ENCODE measurements at regions not wholly inside any gene's neighbourhood (a gene's known extent, or its start where the extent isn't known, plus 50 kb on each side); places are given as distances from the start of the nearest gene placed in this dataset.
A peak's percentile ranks its signal among the peaks of the same experiment; 100 is the strongest.

GRCh38 chr2:18703555-18703954 lies 114.2 kb upstream of the NT5C1B start:
- TF ChIP-seq CTCF (IDR thresholded peaks at IDR 0.05; ENCODE audit: control insufficient read depth, extremely low read depth, insufficient read depth): no peak
- no peak overlapping the region for H3K4me3 ChIP-seq (ENCODE audit: low read depth, low read length)
- DNase-seq (ENCODE audit: low read depth): no peak

- no peak for TF ChIP-seq CTCF (IDR thresholded peaks at IDR 0.05; ENCODE audit: control insufficient read depth, extremely low read depth, insufficient read depth)
- H3K4me3 ChIP-seq (ENCODE audit: low read depth, low read length): no peak overlapping the region
- DNase-seq (ENCODE audit: low read depth): no peak
Measured at GRCh38 chr2:18701981-18702380, 112.6 kb upstream of the NT5C1B start.

GRCh38 chr2:18701546-18701945 lies 112.2 kb upstream of the NT5C1B start:
- DNase-seq (ENCODE audit: low read depth): no peak
- no peak for TF ChIP-seq CTCF (IDR thresholded peaks at IDR 0.05; ENCODE audit: control insufficient read depth, extremely low read depth, insufficient read depth)
- no peak overlapping the region for H3K4me3 ChIP-seq (ENCODE audit: low read depth, low read length)

GRCh38 chr2:18690342-18690741 lies 101.0 kb upstream of the NT5C1B start:
- no peak overlapping the region for H3K4me3 ChIP-seq (ENCODE audit: low read depth, low read length)
- TF ChIP-seq CTCF (IDR thresholded peaks at IDR 0.05; ENCODE audit: control insufficient read depth, extremely low read depth, insufficient read depth): 0 out of 2 replicates have a peak, but pooled peaks have one; percentile 10
- DNase-seq (ENCODE audit: low read depth): no peak

GRCh38 chr2:18684206-18685038 lies 95.1 kb upstream of the NT5C1B start:
- H3K4me3 ChIP-seq (ENCODE audit: low read depth, low read length): no peak overlapping the region
- no peak for TF ChIP-seq CTCF (IDR thresholded peaks at IDR 0.05; ENCODE audit: control insufficient read depth, extremely low read depth, insufficient read depth)
- DNase-seq (ENCODE audit: low read depth): no peak

GRCh38 chr2:18682681-18683080 lies 93.3 kb upstream of the NT5C1B start:
- DNase-seq (ENCODE audit: low read depth): no peak
- no peak for TF ChIP-seq CTCF (IDR thresholded peaks at IDR 0.05; ENCODE audit: control insufficient read depth, extremely low read depth, insufficient read depth)
- H3K4me3 ChIP-seq (ENCODE audit: low read depth, low read length): no peak overlapping the region

- DNase-seq (ENCODE audit: low read depth): no peak
- no peak overlapping the region for H3K4me3 ChIP-seq (ENCODE audit: low read depth, low read length)
- no peak for TF ChIP-seq CTCF (IDR thresholded peaks at IDR 0.05; ENCODE audit: control insufficient read depth, extremely low read depth, insufficient read depth)
Measured at GRCh38 chr2:18677280-18677679, 87.9 kb upstream of the NT5C1B start.
